ENCODE measurements at regions not wholly inside any gene's neighbourhood (a gene's known extent, or its start where the extent isn't known, plus 50 kb on each side); places are given as distances from the start of the nearest gene placed in this dataset.

DNA sequence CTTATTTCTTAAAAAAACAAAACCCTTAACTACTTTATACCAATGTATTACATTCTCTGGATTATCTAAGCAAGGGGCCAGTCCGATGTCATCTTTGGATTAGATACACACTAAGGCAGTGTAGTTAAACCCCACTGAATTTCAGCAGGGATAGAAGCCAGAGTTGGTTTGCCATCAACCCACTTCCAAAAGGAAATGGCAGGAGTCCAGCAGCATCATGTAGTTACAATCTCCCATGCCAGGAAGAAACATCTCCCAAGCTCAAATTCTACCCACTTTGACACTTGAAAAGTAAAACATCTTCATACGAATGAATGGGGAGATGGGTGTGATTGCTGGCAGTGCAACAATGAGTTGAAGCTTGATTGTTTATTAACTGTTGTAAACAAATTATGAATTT is 203.5 kb upstream of the PLXNC1 start:
- DNase-seq = no peak

DNA sequence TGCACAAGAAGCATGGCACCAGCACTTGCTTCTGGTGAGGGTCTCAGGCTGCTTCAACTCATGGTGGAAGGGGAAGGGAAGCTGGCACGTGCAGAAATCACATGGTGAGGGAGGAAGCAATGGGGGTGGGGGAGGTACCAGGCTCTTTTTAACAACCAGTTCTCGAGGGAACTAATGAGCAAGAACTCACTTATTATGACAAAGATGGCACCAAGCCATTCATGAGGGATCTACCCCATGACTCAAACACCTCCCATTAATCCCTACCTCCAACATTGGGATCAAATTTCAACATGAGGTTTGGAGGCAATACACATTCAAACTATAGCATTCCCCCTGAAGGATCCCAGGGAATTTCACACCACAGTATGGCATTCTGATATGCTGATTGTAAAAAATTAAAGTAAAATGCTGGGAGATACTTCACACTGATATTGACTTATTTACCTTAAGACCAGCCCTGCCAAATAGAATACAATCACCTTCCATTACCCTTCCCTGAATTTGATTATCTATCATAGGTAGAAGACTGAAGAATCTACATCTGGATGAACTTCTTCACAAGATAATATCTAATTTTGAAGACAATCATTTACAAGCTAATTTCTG is 201.7 kb upstream of the PLXNC1 start:
- DNase-seq = no peak

DNA sequence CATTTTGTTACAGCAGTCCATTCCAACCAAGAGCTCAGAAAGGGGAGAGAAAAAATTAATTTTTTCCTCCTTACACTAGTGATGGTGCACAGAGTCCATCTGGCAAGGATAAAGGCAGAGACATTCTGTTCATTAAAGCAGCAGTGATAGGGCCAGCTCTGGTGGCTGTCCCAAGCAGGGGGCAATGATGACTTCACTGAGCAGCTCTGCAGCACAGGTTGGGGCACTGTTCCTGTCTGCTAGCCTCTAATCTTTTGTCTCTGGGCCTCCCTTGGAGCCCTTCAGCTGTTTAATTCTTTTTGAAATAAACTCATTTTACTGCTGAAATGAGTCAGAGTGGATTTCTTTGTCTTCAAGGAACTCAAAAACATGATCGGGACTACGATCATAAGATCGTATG is 200.9 kb upstream of the PLXNC1 start:
- DNase-seq = no peak

DNA sequence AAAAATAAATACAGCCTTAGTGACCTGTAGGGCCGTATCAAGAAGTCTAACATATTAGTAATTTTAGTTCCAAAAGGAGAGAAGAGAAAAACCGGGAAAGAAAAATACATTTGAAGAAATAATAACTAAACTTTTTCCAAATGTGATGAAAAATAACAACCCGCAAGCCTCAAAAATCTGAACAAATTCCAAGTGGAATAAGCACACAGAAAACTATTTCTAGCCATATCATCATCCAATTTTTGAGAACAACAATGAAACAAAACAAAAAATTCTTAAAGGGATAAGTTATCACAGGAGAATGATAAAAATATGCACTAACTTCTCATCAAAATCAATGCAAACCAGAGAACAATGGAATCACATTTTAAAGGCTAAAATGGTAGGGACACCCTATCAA is 198.1 kb upstream of the PLXNC1 start:
- DNase-seq = no peak

DNA sequence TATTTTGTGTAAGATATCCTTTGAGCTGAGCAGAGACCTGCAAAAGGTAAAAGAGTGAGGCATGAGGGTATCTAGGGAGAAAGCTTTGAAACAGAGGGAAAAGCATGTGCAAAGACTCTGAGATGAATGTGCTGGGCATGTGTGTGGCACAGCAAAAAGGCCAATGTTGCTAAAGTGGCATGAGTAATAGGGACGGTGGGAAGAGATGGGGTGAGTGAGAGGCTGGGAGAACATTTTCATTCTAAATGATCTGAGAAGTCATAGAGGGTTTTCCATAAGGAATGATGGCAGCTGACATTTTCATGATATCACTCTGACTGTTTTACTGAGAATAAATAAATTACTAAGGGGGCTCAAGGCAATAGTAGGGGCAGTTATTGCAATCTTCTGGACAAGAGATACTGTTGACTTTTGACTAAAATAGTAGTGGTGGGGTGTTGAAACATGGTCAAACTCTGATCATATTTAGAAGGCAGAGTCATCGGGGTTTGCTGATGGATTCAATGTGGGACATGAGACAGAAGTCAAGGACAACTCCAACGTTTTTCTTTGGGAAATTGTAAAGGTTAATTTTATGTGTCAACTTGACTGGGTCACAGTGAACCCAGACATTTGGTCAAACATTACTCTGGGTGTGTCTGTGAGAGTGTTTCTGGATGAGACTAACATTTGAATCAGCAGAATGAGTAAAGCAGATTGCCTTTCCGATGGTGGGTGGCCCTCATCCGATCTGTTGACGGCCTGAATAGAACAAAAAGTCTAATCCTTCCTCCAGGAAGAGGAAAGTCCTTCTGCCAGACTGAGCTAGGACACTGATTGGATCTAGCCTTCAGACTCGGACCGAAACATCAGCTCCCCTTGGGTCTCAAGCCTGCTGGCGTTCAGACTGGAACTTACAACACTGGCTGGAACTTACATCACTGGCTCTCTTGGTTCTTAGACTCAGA is 193.9 kb upstream of the PLXNC1 start:
- no peak for DNase-seq

DNA sequence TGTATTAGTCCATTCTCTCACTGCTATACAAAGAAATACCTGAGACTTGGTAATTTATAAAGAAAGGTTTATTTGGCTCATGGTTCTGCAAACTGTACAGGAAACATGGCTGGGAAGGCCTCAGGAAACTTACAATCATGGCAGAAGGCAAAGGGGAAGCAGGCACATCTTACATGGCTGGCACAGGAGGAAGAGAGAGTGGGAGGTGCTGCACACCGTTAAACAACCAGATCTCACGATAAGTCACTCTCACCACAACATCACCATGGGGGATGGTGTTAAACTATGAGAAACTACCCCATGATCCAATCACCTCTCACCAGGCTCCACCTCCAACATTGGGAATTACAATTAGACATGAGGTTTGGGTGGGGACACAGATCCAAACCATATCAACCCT is 191.8 kb upstream of the PLXNC1 start:
- DNase-seq = no peak

DNA sequence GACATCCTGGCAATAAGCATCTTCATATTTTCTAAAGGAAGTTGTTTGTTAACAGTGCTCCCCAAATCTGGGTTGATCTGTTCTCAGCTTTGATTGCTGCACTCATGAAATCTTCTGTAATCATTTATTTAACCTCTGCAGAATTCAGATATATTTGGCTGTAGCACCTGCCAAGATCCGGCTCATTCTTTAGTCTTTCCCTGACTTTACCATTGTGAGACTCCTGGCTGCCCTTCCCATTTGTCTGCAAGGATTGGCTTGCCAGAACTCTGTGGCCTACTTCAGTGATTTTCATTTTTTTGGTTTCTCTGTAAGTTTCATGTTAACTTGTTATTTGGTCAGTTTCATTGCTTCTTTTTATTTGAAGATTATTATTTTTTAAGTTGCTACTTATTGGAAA is 191.2 kb upstream of the PLXNC1 start:
- no peak for DNase-seq

DNA sequence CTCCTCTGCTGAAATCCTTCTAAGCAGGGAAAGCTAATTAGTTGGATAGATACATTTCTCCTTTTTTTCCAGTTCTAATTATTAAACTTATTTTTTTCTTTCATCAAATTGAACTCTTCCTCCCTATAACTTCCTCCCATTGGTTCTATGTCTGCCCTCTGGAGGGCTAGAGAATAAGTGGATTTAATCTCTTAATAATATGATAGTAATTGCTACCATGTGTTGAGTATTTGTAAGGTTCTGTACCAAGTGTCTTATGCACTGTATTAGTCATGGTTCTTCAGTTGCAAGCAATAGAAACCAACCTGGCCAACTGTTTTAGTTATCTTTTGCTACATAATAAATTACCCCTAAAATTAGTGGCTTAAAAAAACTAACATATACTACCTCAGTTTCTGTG is 190.5 kb upstream of the PLXNC1 start:
- no peak for DNase-seq

DNA sequence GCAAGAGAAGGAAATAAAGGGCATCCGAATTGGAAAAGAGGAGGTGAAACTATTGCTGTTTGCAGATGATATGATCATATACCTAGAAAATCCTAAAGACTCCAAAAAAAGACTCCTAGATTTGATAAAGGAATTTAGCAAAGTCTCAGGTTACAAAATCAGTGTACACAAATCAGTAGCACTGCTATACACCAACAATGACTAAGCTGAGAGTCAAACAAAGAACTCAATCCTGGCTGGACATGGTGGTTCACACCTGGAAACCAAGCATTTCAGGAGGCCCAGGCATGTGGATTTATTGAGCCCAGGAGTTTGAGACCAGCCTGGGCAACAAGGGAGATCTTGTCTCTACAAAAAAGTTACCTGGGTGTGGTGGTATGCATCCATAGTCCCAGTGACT is 188.7 kb upstream of the PLXNC1 start:
- DNase-seq = no peak

DNA sequence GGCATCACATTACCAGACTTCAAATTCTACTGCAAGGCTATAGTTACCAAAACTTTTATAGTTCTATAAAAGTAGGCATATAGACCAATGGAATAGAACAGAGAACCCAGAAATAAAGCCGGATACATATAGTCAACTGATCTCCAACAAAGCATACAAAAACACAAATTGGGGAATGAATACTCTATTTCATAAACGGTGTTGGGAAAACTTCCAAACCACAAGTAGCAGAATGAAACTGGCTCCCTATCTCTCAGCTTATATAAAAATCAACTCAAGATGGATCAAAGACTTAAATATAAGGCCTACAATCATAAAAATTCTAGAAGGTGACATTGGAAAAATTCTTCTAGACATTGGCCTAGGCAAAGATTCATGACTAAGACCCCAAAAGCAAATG is 187.9 kb upstream of the PLXNC1 start:
- no peak for DNase-seq

DNA sequence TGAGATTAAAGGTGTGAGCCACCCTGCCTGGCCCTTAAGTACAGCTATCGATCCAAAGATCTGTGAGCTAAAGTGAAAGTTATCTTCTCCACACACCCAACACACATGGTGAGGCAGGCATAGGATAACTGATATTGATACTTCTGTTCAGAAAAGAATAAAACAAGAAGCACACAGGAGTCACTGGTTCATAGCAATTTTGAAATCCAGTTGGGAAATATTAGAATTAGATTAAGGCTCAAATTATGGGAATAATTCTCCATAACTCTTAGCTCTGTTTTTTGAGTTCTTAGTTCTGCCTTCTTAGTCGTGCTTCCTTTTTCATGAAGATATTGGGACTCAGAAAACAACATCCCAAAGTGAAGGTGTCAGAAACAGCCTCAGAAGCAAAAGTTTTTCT is 186.0 kb upstream of the PLXNC1 start:
- DNase-seq = no peak

DNA sequence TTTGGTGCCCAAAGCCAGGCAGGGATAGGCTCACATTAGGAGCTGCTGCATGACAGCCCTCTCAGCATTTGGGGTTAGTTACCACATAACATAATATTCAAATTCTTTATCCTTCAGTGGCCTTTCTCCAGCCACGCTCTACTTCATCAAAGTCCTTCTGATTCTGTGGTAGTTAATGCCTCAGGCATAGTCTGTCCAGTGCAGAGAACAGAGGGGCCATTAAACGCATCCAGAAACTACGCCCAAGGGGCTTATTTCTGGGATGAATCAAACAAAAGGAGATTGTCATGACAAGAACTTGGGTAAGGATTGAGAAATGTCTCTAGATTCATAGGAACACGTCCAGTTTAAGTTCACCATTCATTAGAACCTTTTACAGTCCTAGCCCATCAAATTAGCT is 183.4 kb upstream of the PLXNC1 start:
- no peak for DNase-seq

DNA sequence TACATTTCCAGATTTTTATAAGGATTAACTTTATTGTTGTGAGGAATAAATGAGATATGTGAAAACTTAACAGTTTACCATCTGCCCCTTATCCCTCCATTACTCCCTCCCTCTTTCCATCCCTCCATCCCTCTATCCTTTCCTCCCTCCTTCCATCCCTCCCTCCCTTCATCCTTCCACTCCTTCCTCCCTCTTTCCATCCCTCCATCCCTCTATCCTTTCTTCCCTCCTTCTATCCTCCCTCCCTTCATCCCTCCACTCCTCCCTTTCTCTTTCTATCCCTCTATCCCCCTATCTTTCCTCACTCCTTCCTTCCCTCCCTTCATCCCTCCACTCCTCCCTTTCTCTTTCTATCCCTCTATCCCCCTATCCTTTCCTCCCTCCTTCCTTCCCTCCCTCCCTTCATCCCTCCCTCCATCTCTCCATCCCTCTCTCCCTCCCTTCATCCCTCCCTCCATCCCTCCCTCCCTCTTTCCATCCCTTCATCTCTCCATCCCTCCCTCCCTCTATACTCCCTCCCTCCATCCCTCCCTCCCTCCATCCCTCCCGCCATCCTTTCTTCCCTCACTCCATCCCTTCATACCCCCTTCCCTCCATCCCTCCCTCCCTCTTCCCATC is 181.8 kb upstream of the PLXNC1 start:
- no peak for DNase-seq

DNA sequence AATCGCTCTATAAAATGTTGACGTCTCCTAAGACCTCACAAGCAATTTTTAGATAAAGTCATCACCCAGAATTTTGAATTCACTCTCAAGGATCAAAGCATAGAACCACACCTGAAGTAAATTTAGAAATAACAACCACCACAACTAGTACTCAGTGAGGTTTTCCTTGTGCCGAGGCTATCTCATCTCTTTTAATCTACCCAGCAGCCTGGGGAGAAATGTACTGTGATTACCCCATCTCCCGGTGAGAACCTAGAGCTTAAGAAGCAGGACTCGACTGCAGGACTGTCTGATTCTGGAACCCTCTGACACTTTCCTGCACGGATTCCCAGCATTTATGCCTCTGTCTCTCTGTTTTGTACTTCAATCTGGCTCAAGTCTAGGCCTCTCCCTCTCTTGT is 180.9 kb upstream of the PLXNC1 start:
- DNase-seq = no peak

DNA sequence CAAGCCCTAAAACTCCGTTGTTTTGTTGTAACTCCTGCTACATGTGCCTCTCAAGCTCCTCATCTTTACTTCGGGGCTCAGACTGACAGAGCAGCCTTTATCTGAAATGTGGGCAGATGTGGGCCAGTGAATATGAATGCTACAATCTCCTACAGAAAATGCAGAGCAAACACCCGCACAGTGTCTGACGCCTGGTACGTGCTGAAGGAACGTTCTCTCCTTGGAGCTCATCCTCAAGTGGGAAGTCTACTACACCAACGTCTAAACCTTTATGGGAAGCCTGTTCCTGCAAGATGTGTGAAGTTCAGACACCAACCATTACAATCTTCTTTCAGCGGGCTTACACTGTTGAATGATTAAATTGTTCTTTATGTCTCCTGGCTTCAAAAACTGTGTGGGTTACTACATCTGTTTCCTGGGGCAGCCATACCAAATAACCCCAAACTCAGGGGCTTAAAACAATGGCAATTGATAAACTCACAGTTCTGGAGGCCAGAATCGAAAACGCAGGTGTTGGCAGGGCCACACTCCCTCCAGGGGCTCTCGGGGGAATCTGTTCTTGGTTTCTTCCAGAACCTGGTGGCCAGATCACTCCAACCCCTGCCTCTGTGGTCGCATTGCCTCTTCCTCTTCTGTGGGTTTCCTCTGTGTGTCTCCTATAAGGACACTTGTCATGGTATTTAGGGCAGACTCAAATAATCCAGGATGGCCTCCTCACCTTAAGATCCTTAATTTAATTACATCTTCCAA is 179.7 kb upstream of the PLXNC1 start:
- no peak for DNase-seq

DNA sequence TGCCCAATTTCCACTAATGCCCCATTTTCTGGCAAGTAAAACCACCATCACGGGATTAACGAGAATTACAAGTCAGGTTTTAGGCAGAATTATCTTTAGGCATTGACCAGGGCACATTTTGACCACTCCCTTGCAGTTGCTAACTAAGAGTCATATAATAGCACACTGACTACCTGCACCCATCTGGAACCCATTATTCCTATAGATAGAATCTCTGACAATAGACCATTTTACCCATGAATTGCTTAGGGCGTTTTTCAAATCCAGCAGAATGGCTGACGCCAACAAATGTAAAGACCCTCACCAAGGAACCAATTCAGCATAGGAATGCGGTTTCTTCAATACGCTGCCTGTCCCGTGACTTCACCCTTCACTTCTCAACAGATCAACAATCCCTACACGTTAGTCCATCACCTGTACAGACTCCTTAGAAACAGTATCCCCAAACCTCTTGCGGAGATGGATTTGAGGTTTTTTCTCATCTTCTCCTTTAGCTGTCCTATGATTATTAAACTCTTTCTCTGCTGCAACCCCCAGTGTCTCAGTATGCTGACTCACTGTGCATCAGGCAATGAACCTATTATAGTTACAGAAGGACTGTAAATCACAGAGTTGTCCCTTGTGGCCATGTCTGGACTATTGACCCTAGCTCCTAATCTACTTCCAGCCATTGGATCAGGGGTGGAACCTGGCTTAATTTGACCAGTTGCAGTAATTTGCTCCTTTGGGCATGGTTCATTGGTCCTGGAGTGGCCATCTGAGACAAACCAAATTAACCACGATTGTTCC is 177.3 kb upstream of the PLXNC1 start:
- DNase-seq = peak; percentile 13

DNA sequence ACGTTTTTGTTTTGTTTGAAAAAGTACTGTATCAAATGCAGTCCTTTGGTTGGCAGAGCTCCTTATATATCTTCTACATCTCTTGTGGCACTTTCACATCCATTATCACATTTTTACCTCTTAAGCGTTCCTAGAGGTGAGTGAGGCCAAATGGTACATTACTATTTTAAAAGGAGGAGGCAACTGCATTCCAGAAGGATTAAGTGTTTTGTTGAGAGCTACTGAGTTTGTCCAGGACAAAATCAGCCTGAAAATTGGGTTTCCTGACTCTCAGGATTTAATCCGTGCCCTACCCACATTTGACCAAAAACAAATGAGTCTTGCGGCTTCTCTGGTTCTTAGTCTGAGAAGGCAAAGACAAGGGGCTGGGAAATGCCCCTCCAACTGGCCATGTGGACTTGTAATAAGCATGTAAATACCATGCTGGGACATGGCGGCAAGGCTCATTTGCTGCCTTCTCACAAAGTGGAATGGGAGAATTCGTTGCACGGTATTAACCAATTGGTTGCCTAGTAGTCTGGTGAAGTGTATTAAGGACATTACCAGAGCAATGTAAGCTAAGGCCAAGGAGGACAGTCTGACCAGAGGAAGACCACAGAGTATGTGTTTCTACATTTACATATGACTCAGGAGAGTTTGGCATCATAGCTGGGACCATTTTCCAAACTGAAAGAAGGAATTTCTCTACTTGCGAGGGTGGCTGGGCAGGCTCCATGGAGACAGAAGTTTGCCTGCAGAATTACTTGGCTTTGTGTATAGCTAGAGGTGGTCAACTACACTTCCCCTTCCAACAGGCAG is 175.8 kb upstream of the PLXNC1 start:
- no peak for DNase-seq

DNA sequence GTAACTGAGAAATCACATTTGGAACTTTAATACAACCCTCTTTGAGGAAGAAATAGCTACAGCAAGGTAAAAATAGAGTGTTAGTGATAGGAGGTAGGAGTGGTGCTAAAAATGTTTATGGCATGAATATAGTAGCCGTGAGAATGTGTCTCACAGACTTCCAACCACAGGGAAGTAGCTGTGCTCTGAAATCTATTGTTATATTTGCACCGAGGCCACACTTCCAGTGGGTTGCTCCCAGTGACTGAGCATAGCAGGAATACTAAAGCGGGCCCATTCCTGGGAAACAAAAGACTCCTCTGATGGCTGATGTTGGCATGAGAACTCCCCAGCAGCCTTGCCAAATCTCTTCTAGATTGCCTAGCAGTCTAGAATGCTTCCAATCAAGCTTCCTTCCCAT is 174.1 kb upstream of the PLXNC1 start:
- DNase-seq = no peak

DNA sequence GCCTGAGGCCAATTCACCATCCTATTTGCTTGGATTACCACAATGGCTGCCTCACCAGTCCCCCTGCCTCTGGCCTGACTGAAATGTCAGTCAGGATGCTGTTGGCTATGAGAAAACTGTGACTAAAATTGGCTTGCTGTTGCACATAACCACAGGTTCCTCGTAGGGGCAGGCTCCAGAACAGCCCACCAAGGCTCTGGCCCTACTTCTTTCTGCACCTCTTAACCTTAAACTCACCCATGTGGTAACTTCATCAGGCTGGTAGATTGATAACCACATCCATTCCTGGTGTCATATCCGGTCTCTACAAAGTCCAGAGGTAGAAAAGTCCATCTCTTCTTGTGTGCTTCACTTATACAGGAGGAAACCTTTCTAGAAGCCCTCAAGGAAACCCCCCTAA is 172.4 kb upstream of the PLXNC1 start:
- DNase-seq = no peak

DNA sequence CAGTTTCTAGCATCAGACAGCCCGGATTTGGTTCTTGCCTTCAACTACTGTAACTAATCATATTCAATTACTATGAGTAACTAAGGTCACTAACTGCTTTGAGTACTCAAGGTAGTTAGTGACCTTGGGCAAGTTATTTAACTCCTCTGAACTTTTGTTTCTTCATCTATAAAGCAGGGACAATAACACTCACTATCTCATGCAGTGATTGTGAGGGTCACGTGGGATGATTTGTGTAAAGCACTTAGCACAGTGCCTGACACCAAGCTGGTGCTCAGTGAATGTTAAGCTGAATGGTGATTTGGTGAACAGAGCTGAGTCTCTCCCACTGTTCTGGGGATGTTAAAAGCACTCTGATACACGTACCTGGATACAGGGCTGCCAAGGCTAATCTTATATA is 171.3 kb upstream of the PLXNC1 start:
- no peak for DNase-seq

DNA sequence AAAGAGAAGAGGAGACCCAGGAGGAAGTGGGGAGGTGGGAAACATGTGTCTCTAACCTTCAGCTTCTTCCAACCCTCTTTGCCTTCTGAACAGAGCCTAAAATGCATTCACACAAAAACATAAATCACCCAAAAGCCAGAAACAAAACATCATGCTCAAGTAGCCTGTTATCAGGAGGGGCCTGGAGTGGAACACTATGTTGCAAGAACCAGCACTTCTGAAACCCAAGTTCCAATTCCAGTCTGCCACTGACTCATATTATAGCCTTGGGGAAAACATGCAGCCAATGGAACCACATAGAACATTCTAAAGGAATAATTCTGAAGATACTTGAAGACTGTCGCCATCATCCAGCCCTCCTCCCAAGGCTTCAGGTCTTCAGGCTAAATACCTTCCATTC is 169.8 kb upstream of the PLXNC1 start:
- DNase-seq = peak; percentile 48

DNA sequence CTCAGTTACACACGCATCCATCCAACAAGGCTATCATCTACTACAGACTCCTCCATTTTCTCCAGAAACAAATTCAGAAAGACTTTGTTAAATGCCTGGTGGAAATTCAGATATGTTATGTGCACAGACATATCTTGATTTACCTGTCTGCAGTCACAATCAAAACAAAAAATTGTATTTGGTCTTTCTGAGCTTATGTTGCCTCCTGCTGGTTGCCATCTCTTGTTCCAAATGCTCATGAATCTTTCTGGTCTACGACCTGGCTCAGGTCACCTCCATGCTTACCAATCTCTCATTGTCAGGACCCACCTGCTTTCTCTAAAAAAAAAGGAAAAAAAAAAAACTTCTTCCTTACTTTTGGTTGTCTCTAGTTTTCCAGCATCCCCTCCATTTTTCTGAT is 169.2 kb upstream of the PLXNC1 start:
- DNase-seq = peak; percentile 63

Data from OCI-M1 (cell line).